K562 (cell line): ENCODE measurements at regions not wholly inside any gene's neighbourhood (a gene's known extent, or its start where the extent isn't known, plus 50 kb on each side); places are given as distances from the start of the nearest gene placed in this dataset.

Experiments
- ATAC-seq: fragments of 200-7000 bp; cut with Tn5 transposase; 3 replicates; pipeline ENCODE4 v1.9.1; 2020; ENCODE audit warnings: moderate library complexity
- BruUV-seq: library from RNA; stranded (reverse); fragments of 400-500 nt; replicated peaks from 2 replicates; lab custom pipeline; 2021; lab: Mats Ljungman, UMichigan
- CTCF ChIA-PET: fragments of 300-600 bp; formaldehyde crosslinking; extraction: SDS; loops from one replicate; lab custom pipeline; 2021; ENCODE audit warnings: low intra/inter-chr PET ratio; lab: Yijun Ruan, JAX
- POLR2A ChIA-PET: fragments of 300-600, 350-650 bp; sonication (Branson Sonifier 250); formaldehyde crosslinking; extraction: SDS; loops from one replicate; lab custom pipeline; 2021; ENCODE audit warnings: antibody characterized with exemption, inconsistent platforms; lab: Yijun Ruan, JAX
- DNase-seq, 4 experiments: peaks; one replicate each; pipeline versions ENCODE4 v3.0.0 to v3.0.0-alpha.2; 2011 to 2018; ENCODE audit warnings: low spot score in 3 of 4, mixed read lengths in 3 of 4; ENCODE audit errors: extremely low read depth in 1 of 4
- FAIRE-seq: peaks from 2 replicates; lab custom pipeline; 2011; peaks lifted over from hg19 to GRCh38; lab: Jason Lieb, UNC
- H2AFZ ChIP-seq: 2 replicates; pipeline ENCODE4 v1.6.0; 2011; ENCODE audit warnings: low read depth, low read length, control low read depth, inconsistent platforms
- H3K27ac ChIP-seq: fragments of 200-600 bp; 3 replicates; pipeline ENCODE4 v1.8.0; 2011; ENCODE audit warnings: low read depth, mild to moderate bottlenecking, control low read depth, inconsistent platforms, low read length, moderate library complexity, mixed read lengths; ENCODE audit errors: extremely low read depth
- H3K27me3 ChIP-seq, 2 experiments: fragments of 300-600 bp in 1 of 2; 2 replicates in 1 of 2; 3 replicates in 1 of 2; pipeline versions ENCODE4 v1.6.0 to v1.8.0; 2011; ENCODE audit warnings: inconsistent platforms in 2 of 2, low read length in 2 of 2, mild to moderate bottlenecking in 1 of 2, mixed read lengths in 1 of 2, moderate library complexity in 1 of 2; ENCODE audit not compliant: control insufficient read depth in 2 of 2, insufficient read depth in 2 of 2
- H3K36me3 ChIP-seq: fragments of 300-600 bp; 3 replicates; pipeline ENCODE4 v1.8.0; 2011; ENCODE audit warnings: mild to moderate bottlenecking, low read length, inconsistent platforms; ENCODE audit not compliant: control insufficient read depth, insufficient read depth
- H3K4me1 ChIP-seq, 2 experiments: fragments of 200-600 bp in 1 of 2; replicated peaks in 1 of 2; 2 replicates in 1 of 2; 3 replicates in 1 of 2; pipeline versions ENCODE4 v1.5.1 to v1.8.0; 2011; ENCODE audit warnings: inconsistent platforms in 2 of 2, low read length in 2 of 2, mild to moderate bottlenecking in 1 of 2, mixed read lengths in 1 of 2, moderate library complexity in 1 of 2; ENCODE audit not compliant: control insufficient read depth in 2 of 2, insufficient read depth in 2 of 2
- H3K4me2 ChIP-seq: 2 replicates; pipeline ENCODE4 v1.6.1; 2011; ENCODE audit warnings: low read length, control low read depth, inconsistent platforms, mixed read lengths; ENCODE audit not compliant: insufficient read depth
- H3K4me3 ChIP-seq: fragments of 200-600 bp; sonication (generic), shearing (Covaris generic); 2 replicates; pipeline ENCODE4 v1.5.1; 2016; ENCODE audit warnings: control low read depth, inconsistent platforms
- H3K79me2 ChIP-seq: fragments of 200-600 bp; 3 replicates; pipeline ENCODE4 v1.8.0; 2011; ENCODE audit warnings: low read length, inconsistent platforms; ENCODE audit not compliant: control insufficient read depth, insufficient read depth
- H3K9ac ChIP-seq, 2 experiments: 2 replicates each; pipeline versions ENCODE4 v1.6.0 to v1.6.1; 2011; ENCODE audit warnings: low read depth in 2 of 2, low read length in 2 of 2, control low read depth in 1 of 2, inconsistent platforms in 1 of 2, mild to moderate bottlenecking in 1 of 2, mixed read lengths in 1 of 2; ENCODE audit not compliant: insufficient read depth in 1 of 2
- H3K9me1 ChIP-seq: one replicate; pipeline ENCODE4 v1.6.0; 2011; ENCODE audit warnings: inconsistent platforms, mild to moderate bottlenecking, low read length, moderate library complexity; ENCODE audit not compliant: control insufficient read depth, insufficient read depth
- H3K9me3 ChIP-seq: replicated peaks from 2 replicates; pipeline ENCODE4 v1.5.1; 2011; ENCODE audit warnings: low read depth, low read length, inconsistent platforms; ENCODE audit not compliant: control insufficient read depth, insufficient read depth
- H4K20me1 ChIP-seq: replicated peaks from 2 replicates; pipeline ENCODE4 v1.6.1; 2011; ENCODE audit warnings: low read length, inconsistent platforms, mixed read lengths; ENCODE audit not compliant: control insufficient read depth, insufficient read depth
- BDP1 ChIP-seq: IDR thresholded peaks from 3 replicates; pipeline ENCODE4 v1.6.1; 2011; ENCODE audit not compliant: insufficient read length, insufficient read depth
- HDAC6 ChIP-seq: IDR thresholded peaks from 2 replicates; pipeline ENCODE4 v1.6.1; 2012; ENCODE audit warnings: low read depth, mild to moderate bottlenecking, control low read depth, inconsistent platforms, low read length, moderate library complexity
- HMG20A ChIP-seq: fragments of 450-650 bp; formaldehyde crosslinking; conservative IDR thresholded peaks from 2 replicates; pipeline ENCODE4 v1.4.0; 2020; ENCODE audit warnings: mild to moderate bottlenecking, mixed read lengths
- NR1H2 ChIP-seq: sonication (generic); formaldehyde crosslinking; IDR thresholded peaks from 2 replicates; pipeline ENCODE4 v1.4.0; 2020; ENCODE audit warnings: mild to moderate bottlenecking, missing genetic modification reagents
- POLR2A ChIP-seq: fragments of 450-650 bp; conservative IDR thresholded peaks from 2 replicates; pipeline ENCODE4 v1.6.1; 2016
- RHOXF2B ChIP-seq: fragments of 250-450 bp; sonication (Bioruptor Pico); conservative IDR thresholded peaks from 2 replicates; pipeline ENCODE4 v1.5.1; 2021
- ZNF75A ChIP-seq: fragments of 450-650 bp; formaldehyde crosslinking; IDR thresholded peaks from 2 replicates; pipeline ENCODE4 v1.4.0; 2020; ENCODE audit warnings: mild to moderate bottlenecking
- WGBS: fragments of 100-300 bp; shearing (Covaris generic); methylation state at CpG from one replicate; pipeline ENCODE4 v1.1.6; 2016; ENCODE audit warnings: low coverage, mixed read lengths; ENCODE audit not compliant: insufficient coverage; ENCODE audit errors: missing lambda C conversion rate; 5-methylcytosine and 5-hydroxymethylcytosine counted together
- in situ Hi-C: fragments of 300-500 bp; cut with MboI; formaldehyde crosslinking; loops from 4 replicates; pipeline ENCODE4 v1.15.0; 2018; ENCODE audit warnings: inconsistent platforms, mixed read lengths
- intact Hi-C: fragments of 100-400 bp; cut with micrococcal nuclease; formaldehyde crosslinking; loops from 2 replicates; pipeline ENCODE4 v1.14.2; 2022
- TF ChIP-seq, protein P1 (sequence below): fragments of 450-650 bp; IDR thresholded peaks from 2 replicates; pipeline ENCODE4 v1.6.1; 2017; ENCODE audit warnings: antibody characterized with exemption
- TF ChIP-seq, protein P2 (sequence below), 2 experiments: fragments of 200-800 bp in 1 of 2; sonication (Bioruptor generic) in 1 of 2; sonication (generic) in 1 of 2; formaldehyde crosslinking in 1 of 2; IDR thresholded peaks in 1 of 2; conservative IDR thresholded peaks in 1 of 2; 2 replicates each; pipeline versions ENCODE4 v1.5.0 to v1.6.1; 2016 to 2020; ENCODE audit warnings: missing compliant biosample characterization in 1 of 2, missing genetic modification characterization in 1 of 2, missing genetic modification reagents in 1 of 2
- TF ChIP-seq, protein P3 (sequence below): sonication (generic); formaldehyde crosslinking; IDR thresholded peaks from 2 replicates; pipeline ENCODE4 v1.8.1; 2022; ENCODE audit warnings: missing genetic modification reagents
- TF ChIP-seq, protein P4 (sequence below): fragments of 250-450 bp; sonication (Bioruptor Pico); IDR thresholded peaks from 2 replicates; pipeline ENCODE4 v1.4.0; 2020; ENCODE audit warnings: mild to moderate bottlenecking, moderate library complexity

DNA sequence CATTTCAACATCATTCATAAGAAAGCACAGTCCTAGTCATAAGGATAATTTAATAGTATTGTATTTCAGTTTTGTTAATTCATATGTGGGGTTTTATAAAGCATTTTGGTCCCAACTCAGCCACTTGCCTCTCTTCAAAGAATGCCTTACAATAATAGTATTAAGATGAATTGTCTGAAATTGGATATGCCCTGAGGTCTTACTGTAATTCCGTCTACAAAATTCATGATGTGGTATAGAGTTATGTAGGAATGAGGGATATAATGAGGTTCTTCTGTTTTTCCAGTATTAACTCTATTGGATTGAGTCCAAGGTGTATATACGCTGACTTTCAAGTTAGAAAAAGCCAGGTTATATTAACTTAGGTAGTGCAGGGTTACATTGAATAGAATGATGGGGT, 177.0 kb downstream of the GOLIM4 start (continued):
- TF ChIP-seq, protein P1, sequence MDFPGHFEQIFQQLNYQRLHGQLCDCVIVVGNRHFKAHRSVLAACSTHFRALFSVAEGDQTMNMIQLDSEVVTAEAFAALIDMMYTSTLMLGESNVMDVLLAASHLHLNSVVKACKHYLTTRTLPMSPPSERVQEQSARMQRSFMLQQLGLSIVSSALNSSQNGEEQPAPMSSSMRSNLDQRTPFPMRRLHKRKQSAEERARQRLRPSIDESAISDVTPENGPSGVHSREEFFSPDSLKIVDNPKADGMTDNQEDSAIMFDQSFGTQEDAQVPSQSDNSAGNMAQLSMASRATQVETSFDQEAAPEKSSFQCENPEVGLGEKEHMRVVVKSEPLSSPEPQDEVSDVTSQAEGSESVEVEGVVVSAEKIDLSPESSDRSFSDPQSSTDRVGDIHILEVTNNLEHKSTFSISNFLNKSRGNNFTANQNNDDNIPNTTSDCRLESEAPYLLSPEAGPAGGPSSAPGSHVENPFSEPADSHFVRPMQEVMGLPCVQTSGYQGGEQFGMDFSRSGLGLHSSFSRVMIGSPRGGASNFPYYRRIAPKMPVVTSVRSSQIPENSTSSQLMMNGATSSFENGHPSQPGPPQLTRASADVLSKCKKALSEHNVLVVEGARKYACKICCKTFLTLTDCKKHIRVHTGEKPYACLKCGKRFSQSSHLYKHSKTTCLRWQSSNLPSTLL = no peak
- TF ChIP-seq POLR2A (no peak), BDP1 (no peak)
- TF ChIP-seq, all 486 proteins: peak for 0

DNA sequence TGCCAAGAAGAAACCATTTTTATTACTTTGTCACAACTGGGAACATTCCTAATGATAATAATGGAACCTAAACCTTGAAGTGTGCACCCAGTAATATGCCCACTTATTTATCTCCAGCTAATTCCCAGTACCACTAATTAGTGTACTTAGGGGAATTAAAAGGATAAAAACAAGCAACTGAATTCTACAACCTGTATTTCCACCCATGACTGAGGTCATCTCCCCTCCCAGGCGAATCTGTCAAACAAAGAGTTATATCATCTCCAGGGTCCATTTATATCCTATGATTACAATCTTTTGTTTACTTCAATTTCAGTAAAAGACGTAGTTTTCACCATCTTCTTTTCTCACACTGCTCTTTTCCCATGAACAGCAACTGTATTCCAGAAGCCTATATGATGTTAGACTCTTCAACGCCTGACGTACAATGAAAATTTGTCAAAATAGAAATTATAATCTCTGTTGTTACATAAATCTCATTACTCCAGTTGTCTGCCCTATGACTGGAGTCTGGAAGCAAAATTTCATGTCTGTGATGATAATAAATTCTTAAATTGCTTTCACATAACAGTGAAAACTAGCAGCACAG, 177.6 kb downstream of the GOLIM4 start:
- ChIA-PET POLR2A (no interaction called here), CTCF (no interaction called here)
- Histone ChIP-seq H3K79me2 (no peaks in the 10 kb centered on the region), H3K9me1 (no peaks in the 10 kb centered on the region), H2AFZ (no peak overlapping the region), H3K27ac (no peak overlapping the region), H3K36me3 (no peaks in the 10 kb centered on the region), H3K4me3 (no peak overlapping the region), H3K27me3 (no peaks in the 10 kb centered on the region), H3K4me1 (no peaks in the 10 kb centered on the region), H3K9me3 (no peaks in the 10 kb centered on the region), H3K4me2 (no peak overlapping the region), H3K9ac (no peak overlapping the region), H4K20me1 (no peaks in the 10 kb centered on the region)
- WGBS = 0% methylated on average over 4 of the region's 4 CpGs
- FAIRE-seq = no peak
- in situ Hi-C loops = no loop called here
- BruUV-seq = no TSS peak
- no peak for ATAC-seq
- intact Hi-C loops = no loop called here
- TF ChIP-seq ZNF75A (CRISPR knock-in tag) = no peak
- no peak for TF ChIP-seq RHOXF2B (CRISPR knock-in tag)
- TF ChIP-seq, protein P2, sequence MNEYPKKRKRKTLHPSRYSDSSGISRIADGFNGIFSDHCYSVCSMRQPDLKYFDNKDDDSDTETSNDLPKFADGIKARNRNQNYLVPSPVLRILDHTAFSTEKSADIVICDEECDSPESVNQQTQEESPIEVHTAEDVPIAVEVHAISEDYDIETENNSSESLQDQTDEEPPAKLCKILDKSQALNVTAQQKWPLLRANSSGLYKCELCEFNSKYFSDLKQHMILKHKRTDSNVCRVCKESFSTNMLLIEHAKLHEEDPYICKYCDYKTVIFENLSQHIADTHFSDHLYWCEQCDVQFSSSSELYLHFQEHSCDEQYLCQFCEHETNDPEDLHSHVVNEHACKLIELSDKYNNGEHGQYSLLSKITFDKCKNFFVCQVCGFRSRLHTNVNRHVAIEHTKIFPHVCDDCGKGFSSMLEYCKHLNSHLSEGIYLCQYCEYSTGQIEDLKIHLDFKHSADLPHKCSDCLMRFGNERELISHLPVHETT (CRISPR knock-in tag; conservative IDR thresholded peaks at IDR 0.05 in 1 of 2, IDR thresholded peaks at IDR 0.05 in 1 of 2) = no peak
- TF ChIP-seq, protein P3, sequence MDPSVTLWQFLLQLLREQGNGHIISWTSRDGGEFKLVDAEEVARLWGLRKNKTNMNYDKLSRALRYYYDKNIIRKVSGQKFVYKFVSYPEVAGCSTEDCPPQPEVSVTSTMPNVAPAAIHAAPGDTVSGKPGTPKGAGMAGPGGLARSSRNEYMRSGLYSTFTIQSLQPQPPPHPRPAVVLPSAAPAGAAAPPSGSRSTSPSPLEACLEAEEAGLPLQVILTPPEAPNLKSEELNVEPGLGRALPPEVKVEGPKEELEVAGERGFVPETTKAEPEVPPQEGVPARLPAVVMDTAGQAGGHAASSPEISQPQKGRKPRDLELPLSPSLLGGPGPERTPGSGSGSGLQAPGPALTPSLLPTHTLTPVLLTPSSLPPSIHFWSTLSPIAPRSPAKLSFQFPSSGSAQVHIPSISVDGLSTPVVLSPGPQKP (CRISPR knock-in tag) = no peak
- no peak for TF ChIP-seq HMG20A
- no peak for TF ChIP-seq HDAC6
- TF ChIP-seq NR1H2 = no peak
- TF ChIP-seq, protein P4, sequence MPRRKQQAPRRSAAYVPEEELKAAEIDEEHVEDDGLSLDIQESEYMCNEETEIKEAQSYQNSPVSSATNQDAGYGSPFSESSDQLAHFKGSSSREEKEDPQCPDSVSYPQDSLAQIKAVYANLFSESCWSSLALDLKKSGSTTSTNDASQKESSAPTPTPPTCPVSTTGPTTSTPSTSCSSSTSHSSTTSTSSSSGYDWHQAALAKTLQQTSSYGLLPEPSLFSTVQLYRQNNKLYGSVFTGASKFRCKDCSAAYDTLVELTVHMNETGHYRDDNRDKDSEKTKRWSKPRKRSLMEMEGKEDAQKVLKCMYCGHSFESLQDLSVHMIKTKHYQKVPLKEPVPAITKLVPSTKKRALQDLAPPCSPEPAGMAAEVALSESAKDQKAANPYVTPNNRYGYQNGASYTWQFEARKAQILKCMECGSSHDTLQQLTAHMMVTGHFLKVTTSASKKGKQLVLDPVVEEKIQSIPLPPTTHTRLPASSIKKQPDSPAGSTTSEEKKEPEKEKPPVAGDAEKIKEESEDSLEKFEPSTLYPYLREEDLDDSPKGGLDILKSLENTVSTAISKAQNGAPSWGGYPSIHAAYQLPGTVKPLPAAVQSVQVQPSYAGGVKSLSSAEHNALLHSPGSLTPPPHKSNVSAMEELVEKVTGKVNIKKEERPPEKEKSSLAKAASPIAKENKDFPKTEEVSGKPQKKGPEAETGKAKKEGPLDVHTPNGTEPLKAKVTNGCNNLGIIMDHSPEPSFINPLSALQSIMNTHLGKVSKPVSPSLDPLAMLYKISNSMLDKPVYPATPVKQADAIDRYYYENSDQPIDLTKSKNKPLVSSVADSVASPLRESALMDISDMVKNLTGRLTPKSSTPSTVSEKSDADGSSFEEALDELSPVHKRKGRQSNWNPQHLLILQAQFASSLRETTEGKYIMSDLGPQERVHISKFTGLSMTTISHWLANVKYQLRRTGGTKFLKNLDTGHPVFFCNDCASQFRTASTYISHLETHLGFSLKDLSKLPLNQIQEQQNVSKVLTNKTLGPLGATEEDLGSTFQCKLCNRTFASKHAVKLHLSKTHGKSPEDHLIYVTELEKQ (CRISPR knock-in tag) = no peak
- DNase-seq = no peak
